Natural killer cell (primary cell): ENCODE measurements at regions not wholly inside any gene's neighbourhood (a gene's known extent, or its start where the extent isn't known, plus 50 kb on each side); places are given as distances from the start of the nearest gene placed in this dataset.

ENCODE experiments used
- ATAC-seq, 3 donors: fragments of 150-1000 bp in 2 of 3; fragments of 200-7000 bp in 1 of 3; cut with Tn5 transposase; 1 replicate in 1 of 3; 2 replicates in 2 of 3; pipeline ENCODE4 v1.10.0; 2021; ENCODE audit warnings: mild to moderate bottlenecking in 2 of 3, moderate library complexity in 2 of 3
- DNase-seq, 2 donors: peaks; one replicate each; pipeline versions ENCODE4 v3.0.0 to v3.0.0-alpha.2; 2013 to 2021; ENCODE audit warnings: mixed read lengths in 1 of 2
- H3K27ac ChIP-seq: one replicate; pipeline ENCODE4 v1.5.1; 2013; ENCODE audit warnings: mild to moderate bottlenecking, low read length
- H3K27me3 ChIP-seq: one replicate; pipeline ENCODE4 v1.6.1; 2013; ENCODE audit warnings: low read length; ENCODE audit not compliant: control insufficient read depth, insufficient read depth
- H3K36me3 ChIP-seq: one replicate; pipeline ENCODE4 v1.6.1; 2013; ENCODE audit warnings: low read length; ENCODE audit not compliant: control insufficient read depth, insufficient read depth
- H3K4me1 ChIP-seq: one replicate; pipeline ENCODE4 v1.6.1; 2013; ENCODE audit warnings: low read length; ENCODE audit not compliant: control insufficient read depth, insufficient read depth
- H3K4me3 ChIP-seq: one replicate; pipeline ENCODE4 v1.5.1; 2013; ENCODE audit warnings: low read length
- H3K9me3 ChIP-seq: one replicate; pipeline ENCODE4 v1.6.1; 2013; ENCODE audit warnings: low read length; ENCODE audit not compliant: control insufficient read depth, insufficient read depth
- H3K27ac Mint-ChIP-seq, 2 donors: one replicate each; pipeline ENCODE4 v1.8.0; 2022; ENCODE audit warnings: mild to moderate bottlenecking in 2 of 2, mixed read lengths in 2 of 2, moderate library complexity in 1 of 2
- H3K27me3 Mint-ChIP-seq, 2 donors: one replicate each; pipeline ENCODE4 v1.8.0; 2022; ENCODE audit warnings: low read depth in 2 of 2, mixed read lengths in 2 of 2
- H3K36me3 Mint-ChIP-seq: one replicate; pipeline ENCODE4 v1.8.0; 2022; ENCODE audit warnings: mixed read lengths
- H3K4me1 Mint-ChIP-seq, 2 donors: one replicate each; pipeline ENCODE4 v1.8.0; 2022; ENCODE audit warnings: mixed read lengths in 2 of 2
- H3K4me3 Mint-ChIP-seq: one replicate; pipeline ENCODE4 v1.8.0; 2022; ENCODE audit warnings: mild to moderate bottlenecking, moderate library complexity, mixed read lengths
- H3K9me3 Mint-ChIP-seq, 2 donors: one replicate each; pipeline ENCODE4 v1.8.0; 2022; ENCODE audit warnings: mixed read lengths in 2 of 2
- WGBS: methylation state at CpG from one replicate; pipeline ENCODE4 v1.1.7; 2013; ENCODE audit warnings: missing lambda C conversion rate; ENCODE audit not compliant: insufficient coverage; 5-methylcytosine and 5-hydroxymethylcytosine counted together
- intact Hi-C: fragments of 100-400 bp; cut with micrococcal nuclease; formaldehyde crosslinking; loops from one replicate; pipeline ENCODE4 v1.14.2; 2022
- TF ChIP-seq, protein P1 (sequence below): fragments of 200-600 bp; IDR thresholded peaks from one replicate; pipeline ENCODE4 v1.8.0; 2022; ENCODE audit warnings: antibody characterized with exemption

DNA sequence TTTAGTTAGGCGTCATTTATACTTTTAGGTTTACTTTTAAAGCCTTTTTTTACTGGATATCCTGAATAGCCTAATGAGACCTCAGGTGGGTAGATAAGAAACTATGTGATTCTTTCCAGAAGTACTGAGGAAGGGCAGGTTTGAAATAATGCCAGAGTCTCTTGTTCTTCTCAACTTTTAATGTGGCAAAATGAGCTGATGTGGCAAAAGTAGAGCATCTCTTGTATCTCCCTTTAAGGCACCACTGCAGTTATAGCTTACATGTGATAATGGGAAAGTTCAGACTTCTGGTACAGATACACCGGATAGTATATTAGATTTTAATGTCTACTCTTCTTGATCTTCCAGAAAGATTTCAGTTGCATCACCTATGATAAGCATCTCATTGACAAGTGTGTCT, 1124.8 kb downstream of the LRFN5 start:
- Mint-ChIP-seq H3K4me3 (no peak overlapping the region), H3K9me3 (peaks cover 23 to 24% of the 10 kb centered on the region in 2 donors), H3K27me3 (no peaks in the 10 kb centered on the region), H3K36me3 (peaks cover 16% of the 10 kb centered on the region), H3K27ac (no peak overlapping the region), H3K4me1 (no peaks in the 10 kb centered on the region)
- WGBS = 86% methylated on average over 1 of the region's 2 CpGs
- intact Hi-C loops = no loop called here
- Histone ChIP-seq H3K4me1 (no peaks in the 10 kb centered on the region), H3K27ac (no peak overlapping the region), H3K4me3 (no peak overlapping the region), H3K9me3 (no peaks in the 10 kb centered on the region), H3K27me3 (no peaks in the 10 kb centered on the region), H3K36me3 (no peaks in the 10 kb centered on the region)
- DNase-seq (no peak), ATAC-seq (no peak)
- TF ChIP-seq, protein P1, sequence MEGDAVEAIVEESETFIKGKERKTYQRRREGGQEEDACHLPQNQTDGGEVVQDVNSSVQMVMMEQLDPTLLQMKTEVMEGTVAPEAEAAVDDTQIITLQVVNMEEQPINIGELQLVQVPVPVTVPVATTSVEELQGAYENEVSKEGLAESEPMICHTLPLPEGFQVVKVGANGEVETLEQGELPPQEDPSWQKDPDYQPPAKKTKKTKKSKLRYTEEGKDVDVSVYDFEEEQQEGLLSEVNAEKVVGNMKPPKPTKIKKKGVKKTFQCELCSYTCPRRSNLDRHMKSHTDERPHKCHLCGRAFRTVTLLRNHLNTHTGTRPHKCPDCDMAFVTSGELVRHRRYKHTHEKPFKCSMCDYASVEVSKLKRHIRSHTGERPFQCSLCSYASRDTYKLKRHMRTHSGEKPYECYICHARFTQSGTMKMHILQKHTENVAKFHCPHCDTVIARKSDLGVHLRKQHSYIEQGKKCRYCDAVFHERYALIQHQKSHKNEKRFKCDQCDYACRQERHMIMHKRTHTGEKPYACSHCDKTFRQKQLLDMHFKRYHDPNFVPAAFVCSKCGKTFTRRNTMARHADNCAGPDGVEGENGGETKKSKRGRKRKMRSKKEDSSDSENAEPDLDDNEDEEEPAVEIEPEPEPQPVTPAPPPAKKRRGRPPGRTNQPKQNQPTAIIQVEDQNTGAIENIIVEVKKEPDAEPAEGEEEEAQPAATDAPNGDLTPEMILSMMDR = no peak

DNA sequence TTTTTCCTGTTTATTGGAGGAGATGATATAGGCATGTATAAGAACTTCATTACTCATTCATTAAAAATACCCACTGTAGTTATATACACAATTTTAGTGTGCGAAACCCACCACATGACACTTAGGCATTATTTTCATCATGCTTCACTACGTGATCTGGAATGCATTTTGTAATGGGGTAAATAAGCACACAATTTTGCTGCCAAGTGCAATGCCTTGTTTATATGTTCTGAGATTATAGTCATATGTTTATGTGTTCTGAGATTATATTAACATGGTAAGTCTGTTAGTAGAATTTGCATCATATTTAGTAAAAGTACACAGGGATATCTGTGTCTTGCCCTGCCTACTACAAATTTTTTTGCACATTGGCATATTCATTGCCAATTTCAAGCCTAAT, 1123.0 kb downstream of the LRFN5 start:
- Histone ChIP-seq H3K36me3 (no peaks in the 10 kb centered on the region), H3K27ac (no peak overlapping the region), H3K9me3 (no peaks in the 10 kb centered on the region), H3K4me3 (no peak overlapping the region), H3K4me1 (no peaks in the 10 kb centered on the region), H3K27me3 (no peaks in the 10 kb centered on the region)
- Mint-ChIP-seq H3K4me3 (no peak overlapping the region), H3K4me1 (no peaks in the 10 kb centered on the region), H3K27me3 (no peaks in the 10 kb centered on the region), H3K27ac (no peak overlapping the region), H3K36me3 (peaks cover 8% of the 10 kb centered on the region), H3K9me3 (peaks cover 16 to 19% of the 10 kb centered on the region in 2 donors)
- intact Hi-C loops = no loop called here
- TF ChIP-seq, protein P1 = no peak
- DNase-seq (no peak), ATAC-seq (no peak)
- 100% methylated on average over 1 of the region's 2 CpGs for WGBS

DNA sequence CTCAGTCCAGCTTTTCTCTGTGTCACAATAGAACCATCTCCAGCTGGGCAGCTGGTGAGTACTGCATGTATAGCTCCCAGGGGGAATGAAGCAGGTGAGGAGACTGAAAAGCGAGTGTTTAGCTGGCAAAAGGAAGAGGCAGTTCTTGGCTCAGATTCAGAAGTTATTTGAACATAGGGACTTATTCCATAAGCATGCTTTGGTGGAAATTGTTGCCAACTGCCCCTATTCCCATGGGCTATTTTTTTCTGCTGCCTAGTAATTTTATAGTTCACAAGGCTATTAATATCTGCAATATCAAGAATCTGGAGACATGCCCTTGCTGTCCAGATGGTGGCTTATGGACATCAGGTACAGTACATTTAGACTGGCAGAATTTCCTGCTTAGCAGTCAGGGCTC, 1112.7 kb downstream of the LRFN5 start:
- H3K36me3 ChIP-seq = no peaks in the 10 kb centered on the region
- Mint-ChIP-seq H3K27me3 (no peaks in the 10 kb centered on the region), H3K4me1 (no peaks in the 10 kb centered on the region), H3K4me3 (no peak overlapping the region), H3K9me3 (peaks cover 20 to 22% of the 10 kb centered on the region in 2 donors), H3K27ac (no peak overlapping the region), H3K36me3 (peaks cover 17% of the 10 kb centered on the region)
- no peak overlapping the region for H3K4me3 ChIP-seq
- H3K4me1 ChIP-seq = no peaks in the 10 kb centered on the region
- ATAC-seq (no peak), DNase-seq (no peak)
- TF ChIP-seq, protein P1 = no peak
- H3K27me3 ChIP-seq = no peaks in the 10 kb centered on the region
- intact Hi-C loops = no loop called here
- WGBS = 71% methylated on average over 1 of the region's 1 CpG
- H3K9me3 ChIP-seq = no peaks in the 10 kb centered on the region
- no peak overlapping the region for H3K27ac ChIP-seq

DNA sequence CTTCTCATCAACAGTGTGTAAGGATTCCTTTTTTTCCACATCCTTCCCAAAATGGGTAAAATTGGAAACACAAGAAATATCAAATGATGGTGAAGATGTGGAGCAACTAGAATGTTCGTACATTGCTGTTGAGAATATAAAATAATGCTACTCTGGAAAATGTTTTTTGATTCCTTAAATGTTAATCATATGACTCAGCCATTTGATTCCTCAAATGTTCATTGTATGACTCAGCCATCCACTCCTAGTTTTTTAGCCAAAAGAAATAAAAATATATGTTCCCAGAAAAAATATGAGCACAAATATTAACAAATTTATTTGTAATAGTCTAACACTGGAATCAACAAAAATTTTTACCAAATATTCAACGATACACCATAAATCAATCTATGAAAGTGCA, 1108.6 kb downstream of the LRFN5 start:
- H3K4me3 Mint-ChIP-seq = no peak overlapping the region
- Histone ChIP-seq H3K9me3 (no peaks in the 10 kb centered on the region), H3K4me1 (no peaks in the 10 kb centered on the region), H3K27ac (no peak overlapping the region), H3K36me3 (no peaks in the 10 kb centered on the region), H3K27me3 (no peaks in the 10 kb centered on the region), H3K4me3 (no peak overlapping the region)
- no peaks in the 10 kb centered on the region for H3K27me3 Mint-ChIP-seq
- DNase-seq = no peak
- no CpG with 5 or more reads among the region's 2 CpGs for WGBS
- peaks cover 17 to 20% of the 10 kb centered on the region in 2 donors for H3K9me3 Mint-ChIP-seq
- H3K4me1 Mint-ChIP-seq = no peaks in the 10 kb centered on the region
- peaks cover 7% of the 10 kb centered on the region for H3K36me3 Mint-ChIP-seq
- ATAC-seq = no peak
- no peak overlapping the region for H3K27ac Mint-ChIP-seq
- TF ChIP-seq, protein P1 = no peak
- intact Hi-C loops = no loop called here
